T-helper 17 cell (primary cell): ENCODE measurements at regions not wholly inside any gene's neighbourhood (a gene's known extent, or its start where the extent isn't known, plus 50 kb on each side); places are given as distances from the start of the nearest gene placed in this dataset.

Experiments
- ATAC-seq: fragments of 150-1000 bp; cut with Tn5 transposase; 2 replicates; pipeline ENCODE4 v1.10.0; 2021; ENCODE audit warnings: mild to moderate bottlenecking, moderate library complexity
- DNase-seq, 3 donors: peaks; one replicate each; pipeline versions ENCODE4 v3.0.0 to v3.0.0-alpha.2; 2020 to 2021
- H3K9me3 ChIP-seq: one replicate; pipeline ENCODE4 v1.7.0; 2013; ENCODE audit warnings: low read length, mild to moderate bottlenecking; ENCODE audit not compliant: control insufficient read depth, poor library complexity, severe bottlenecking
- H3K27ac Mint-ChIP-seq: one replicate; pipeline ENCODE4 v1.8.0; 2022; ENCODE audit warnings: mild to moderate bottlenecking, moderate library complexity, mixed read lengths
- H3K27me3 Mint-ChIP-seq: one replicate; pipeline ENCODE4 v1.8.0; 2022; ENCODE audit warnings: mixed read lengths
- H3K36me3 Mint-ChIP-seq: one replicate; pipeline ENCODE4 v1.8.0; 2022; ENCODE audit warnings: low read depth, mixed read lengths
- H3K4me1 Mint-ChIP-seq: one replicate; pipeline ENCODE4 v1.8.0; 2022; ENCODE audit warnings: mild to moderate bottlenecking, mixed read lengths
- H3K4me3 Mint-ChIP-seq: one replicate; pipeline ENCODE4 v1.8.0; 2022; ENCODE audit warnings: mild to moderate bottlenecking, moderate library complexity, mixed read lengths

- DNase-seq, result no peak
- Mint-ChIP-seq H3K4me1 (peaks cover 59% of the 10 kb centered on the region), H3K36me3 (no peaks in the 10 kb centered on the region), H3K4me3 (no peak overlapping the region), H3K27me3 (no peaks in the 10 kb centered on the region), H3K27ac (peak overlapping the region; percentile 6)
- H3K9me3 ChIP-seq, result no peaks in the 10 kb centered on the region
- ATAC-seq, result no peak
Measured at GRCh38 chr1:23610677-23611076, 51.4 kb upstream of the ID3 start.

GRCh38 chr1:23609971-23610370, 50.7 kb upstream of the ID3 start:
- Mint-ChIP-seq H3K36me3 (no peaks in the 10 kb centered on the region), H3K4me1 (peaks cover 53% of the 10 kb centered on the region), H3K4me3 (no peak overlapping the region), H3K27ac (peak overlapping the region; percentile 6), H3K27me3 (no peaks in the 10 kb centered on the region)
- H3K9me3 ChIP-seq, result no peaks in the 10 kb centered on the region
- DNase-seq, result no peak
- no peak for ATAC-seq
